Limb (tissue), 2 donors: ENCODE measurements at regions not wholly inside any gene's neighbourhood (a gene's known extent, or its start where the extent isn't known, plus 50 kb on each side); places are given as distances from the start of the nearest gene placed in this dataset.
"Not testable (repeated sequence)": the region's sequence is repeated elsewhere in the genome, so short reads cannot be mapped to it uniquely, and the experiment has no call there.

ENCODE experiments used
- DNase-seq, 2 donors: peaks; one replicate each; pipeline ENCODE4 v3.0.0-alpha.2; 2016; ENCODE audit errors: extremely low spot score in 2 of 2

GRCh38 chr7:9919-10318 lies 182.5 kb upstream of the FAM20C start:
- not testable (repeated sequence) for DNase-seq

DNA sequence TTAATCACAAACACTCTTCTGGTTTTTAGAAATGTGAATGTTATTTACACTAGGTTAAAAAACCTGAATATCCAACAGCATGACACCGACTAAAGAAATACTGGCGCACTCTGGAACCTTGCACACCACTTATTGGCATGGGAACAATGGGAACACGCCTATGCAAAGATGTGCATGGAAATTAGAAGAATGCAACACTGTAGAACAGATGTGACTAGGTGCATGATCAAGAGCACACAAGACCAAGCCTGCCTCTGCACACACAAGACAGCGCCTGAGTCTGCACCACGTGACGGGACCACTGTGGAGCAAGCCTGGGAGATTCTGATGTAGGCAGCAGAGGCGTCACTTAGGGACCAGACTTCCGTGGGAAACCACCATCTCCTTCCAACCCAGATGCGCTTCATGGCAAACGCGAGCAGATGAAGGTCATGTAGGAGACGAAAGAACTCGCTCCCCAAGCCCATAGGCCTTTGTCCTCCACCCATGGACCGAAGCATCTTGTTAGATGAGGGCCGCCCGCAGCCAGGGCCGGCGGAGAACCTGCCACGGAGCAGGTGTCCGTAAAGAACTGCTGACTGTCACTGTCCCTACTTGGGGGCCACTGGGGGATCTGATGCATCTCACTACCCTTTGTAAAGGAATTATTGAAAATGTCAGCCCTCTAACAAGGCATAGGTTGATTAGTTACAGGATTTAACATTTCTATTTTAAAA lies 159.6 kb upstream of the FAM20C start:
- not testable (repeated sequence) for DNase-seq

DNA sequence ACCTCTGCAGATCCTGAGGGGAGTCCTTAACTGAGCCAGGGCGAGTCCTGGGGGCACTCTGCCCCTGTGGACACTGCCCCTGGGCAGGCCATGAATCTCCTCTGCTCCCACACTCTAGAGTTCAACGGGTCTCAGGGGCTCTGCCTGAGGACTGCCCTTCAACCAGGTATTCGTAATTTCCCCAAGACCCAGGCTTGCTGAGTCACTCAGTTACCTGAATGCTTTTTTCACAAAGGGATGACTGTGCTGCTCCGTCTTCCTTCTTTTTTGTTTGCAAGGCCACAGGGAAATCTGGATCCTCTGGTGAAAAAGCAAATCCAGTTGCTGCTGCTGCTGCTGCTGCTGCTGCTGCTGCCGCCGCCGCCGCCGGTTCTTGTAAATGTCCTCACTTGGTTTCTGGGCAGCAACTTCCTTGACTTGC lies 157.2 kb upstream of the FAM20C start:
- DNase-seq, result not testable (repeated sequence)

GRCh38 chr7:36539-36938 lies 155.8 kb upstream of the FAM20C start:
- not testable (repeated sequence) for DNase-seq

- DNase-seq, result not testable (repeated sequence)
Observed at GRCh38 chr7:37656-38055, 154.7 kb upstream of the FAM20C start.

DNA sequence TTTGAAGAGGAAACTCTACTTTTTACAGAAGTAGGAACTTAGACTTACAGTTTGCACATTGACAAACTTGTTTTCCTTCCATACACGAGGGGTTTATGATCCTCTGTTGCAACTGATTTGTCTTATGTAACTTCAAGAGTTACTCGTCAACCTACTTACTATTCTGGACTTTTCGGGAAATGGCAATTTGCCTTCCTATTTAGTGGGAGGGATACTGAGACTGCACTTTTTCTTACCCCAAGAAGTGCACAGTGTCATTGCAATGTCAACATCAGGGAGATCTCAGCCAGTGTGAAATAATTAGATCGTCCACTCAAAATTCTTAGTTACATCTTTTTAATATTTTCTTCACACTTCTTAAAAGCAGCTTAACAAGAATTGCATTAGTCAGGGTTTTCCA lies 153.9 kb upstream of the FAM20C start:
- not testable (repeated sequence) for DNase-seq

- not testable (repeated sequence) for DNase-seq
Observed at GRCh38 chr7:39984-40740, 152.2 kb upstream of the FAM20C start.

- no peak for DNase-seq
Observed at GRCh38 chr7:40799-41750, 151.3 kb upstream of the FAM20C start.

- DNase-seq, result no peak
Observed at GRCh38 chr7:41917-42565, 150.3 kb upstream of the FAM20C start.

GRCh38 chr7:43791-44540 lies 148.4 kb upstream of the FAM20C start:
- no peak for DNase-seq

- no peak for DNase-seq
Observed at GRCh38 chr7:44541-44896, 147.9 kb upstream of the FAM20C start.

DNA sequence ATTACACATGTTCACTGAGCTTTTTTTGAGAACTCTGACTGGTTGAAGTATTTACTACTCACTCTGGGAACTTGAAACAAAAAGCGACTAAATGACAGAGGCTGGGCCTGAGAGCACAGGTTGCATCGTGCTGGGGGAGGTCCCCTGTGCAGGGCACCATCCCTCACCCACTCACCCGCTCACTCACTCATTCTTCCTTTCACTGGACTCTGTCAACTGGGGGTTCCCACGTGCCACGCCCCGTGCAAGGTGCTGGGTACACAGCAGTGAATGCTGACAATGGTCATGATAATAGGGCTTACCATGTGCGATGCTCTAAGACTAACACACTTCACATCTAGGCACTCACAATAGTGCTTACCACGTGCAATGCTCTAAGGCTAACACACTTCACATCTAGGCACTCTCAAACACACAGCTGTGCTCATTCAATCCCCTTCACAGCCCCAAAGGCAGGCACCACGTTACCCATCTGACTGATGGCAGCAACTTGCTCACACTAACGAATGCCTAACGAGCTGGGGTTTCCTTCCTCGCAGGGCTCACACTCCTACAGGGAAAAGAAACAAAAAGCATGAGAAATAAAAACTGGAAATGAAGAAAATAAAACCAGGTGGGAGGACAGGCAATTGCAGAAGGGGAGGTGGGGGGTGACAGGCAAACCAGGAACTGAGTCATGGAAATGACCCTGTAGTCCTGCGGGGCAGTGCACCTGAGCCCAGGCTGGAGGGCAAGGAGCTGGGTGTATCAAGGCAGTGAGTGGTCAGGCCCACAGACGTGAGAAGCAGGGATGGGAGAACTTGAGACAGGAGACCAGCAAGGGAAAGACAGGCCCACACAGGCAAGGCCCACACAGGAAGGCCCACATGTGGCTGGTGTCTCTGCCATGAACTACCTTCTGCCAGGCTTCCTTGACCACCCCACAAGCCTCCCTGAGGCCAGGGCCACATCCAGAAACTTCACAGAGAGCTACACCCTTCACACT lies 147.0 kb upstream of the FAM20C start:
- DNase-seq, result no peak

GRCh38 chr7:46123-46829 lies 146.1 kb upstream of the FAM20C start:
- DNase-seq, result no peak

- no peak for DNase-seq
Observed at GRCh38 chr7:46830-47140, 145.6 kb upstream of the FAM20C start.

DNA sequence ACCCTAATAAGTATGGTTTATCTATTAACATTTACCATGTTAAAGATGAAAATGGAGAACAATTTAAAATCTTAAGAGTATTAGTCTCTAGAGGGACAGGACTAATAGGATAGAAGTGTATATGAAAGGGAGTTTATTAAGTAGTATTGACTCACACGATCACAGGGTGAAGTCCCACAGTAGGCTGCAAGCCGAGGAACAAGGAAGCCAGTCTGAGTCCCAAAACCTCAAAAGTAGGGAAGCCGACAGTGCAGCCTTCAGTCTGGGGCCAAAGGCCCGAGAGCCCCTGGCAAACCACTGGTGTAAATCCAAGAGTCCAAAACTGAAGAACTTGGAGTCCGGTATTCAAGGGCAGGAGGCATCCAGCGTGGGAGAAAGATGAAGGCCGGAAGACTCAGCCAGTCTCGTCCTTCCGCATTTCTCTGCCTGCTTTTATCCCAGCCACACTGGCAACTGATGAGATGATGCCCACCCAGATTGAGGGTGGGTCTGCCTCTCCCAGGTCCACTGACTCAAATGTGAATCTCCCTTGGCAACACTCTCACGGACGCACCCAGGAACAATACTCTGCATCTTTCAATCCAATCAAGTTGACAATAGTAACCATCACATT lies 140.8 kb upstream of the FAM20C start:
- DNase-seq, result no peak

DNA sequence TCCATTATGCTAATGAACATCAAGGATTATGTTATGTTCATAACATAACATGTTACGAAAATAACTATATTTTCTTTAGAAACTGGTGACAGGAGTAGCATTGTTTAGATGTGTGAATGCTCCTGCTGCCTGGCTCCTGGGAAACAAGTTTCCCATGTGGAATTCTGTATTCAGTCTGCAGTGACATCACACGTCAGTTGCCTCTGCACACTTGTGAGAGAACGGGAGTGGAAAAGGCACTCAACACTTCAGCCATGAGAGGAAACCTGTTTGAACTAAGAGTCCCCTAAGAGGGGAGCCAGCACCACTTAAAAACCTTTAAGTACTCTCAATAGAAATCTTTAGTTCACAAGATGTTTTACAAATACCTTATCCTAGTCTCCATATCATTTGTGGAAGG lies 140.3 kb upstream of the FAM20C start:
- no peak for DNase-seq

- no peak for DNase-seq
Observed at GRCh38 chr7:53531-53930, 138.8 kb upstream of the FAM20C start.

- DNase-seq, result no peak
Observed at GRCh38 chr7:54615-55014, 137.8 kb upstream of the FAM20C start.
